Neutrophil (primary cell): ENCODE measurements at regions not wholly inside any gene's neighbourhood (a gene's known extent, or its start where the extent isn't known, plus 50 kb on each side); places are given as distances from the start of the nearest gene placed in this dataset.

Source experiments
- H3K27ac ChIP-seq: fragments of 200-600 bp; sonication (generic); 2 replicates; pipeline ENCODE4 v1.5.1; 2016; ENCODE audit warnings: mild to moderate bottlenecking, moderate library complexity
- H3K27me3 ChIP-seq: fragments of 200-600 bp; sonication (generic); 2 replicates; pipeline ENCODE4 v1.6.0; 2016; ENCODE audit warnings: mild to moderate bottlenecking
- H3K36me3 ChIP-seq: fragments of 200-600 bp; sonication (generic); 2 replicates; pipeline ENCODE4 v1.5.1; 2017
- H3K4me1 ChIP-seq, 2 experiments: fragments of 200-600 bp in 1 of 2; sonication (generic) in 1 of 2; 1 replicate in 1 of 2; 2 replicates in 1 of 2; pipeline versions ENCODE4 v1.5.1 to v1.6.1; 2013 to 2016; ENCODE audit warnings: low read depth in 1 of 2, low read length in 1 of 2, mild to moderate bottlenecking in 1 of 2, moderate library complexity in 1 of 2; ENCODE audit not compliant: control insufficient read depth in 1 of 2, insufficient read depth in 1 of 2
- H3K4me3 ChIP-seq, 2 experiments: fragments of 200-600 bp in 1 of 2; sonication (generic) in 1 of 2; 1 replicate in 1 of 2; 2 replicates in 1 of 2; pipeline ENCODE4 v1.5.1; 2013 to 2016; ENCODE audit warnings: low read depth in 1 of 2, low read length in 1 of 2, mild to moderate bottlenecking in 1 of 2, moderate library complexity in 1 of 2
- H3K9me3 ChIP-seq: fragments of 200-600 bp; sonication (generic); 2 replicates; pipeline ENCODE4 v1.5.1; 2016
- CTCF ChIP-seq: fragments of 200-600 bp; sonication (generic); IDR thresholded peaks from 2 replicates; pipeline ENCODE4 v1.5.1; 2016; ENCODE audit warnings: antibody characterized with exemption

GRCh38 chr12:111283966-111284365 lies 84.9 kb downstream of the PHETA1 start:
- Histone ChIP-seq H3K4me3 (no peak overlapping the region), H3K4me1 (no peaks in the 10 kb centered on the region), H3K27ac (no peak overlapping the region), H3K36me3 (no peaks in the 10 kb centered on the region), H3K27me3 (no peaks in the 10 kb centered on the region), H3K9me3 (no peaks in the 10 kb centered on the region)
- TF ChIP-seq CTCF = no peak

- Histone ChIP-seq H3K9me3 (no peaks in the 10 kb centered on the region), H3K36me3 (no peaks in the 10 kb centered on the region), H3K27me3 (no peaks in the 10 kb centered on the region), H3K4me1 (no peaks in the 10 kb centered on the region), H3K27ac (no peak overlapping the region), H3K4me3 (no peak overlapping the region)
- TF ChIP-seq CTCF = no peak
Measured at GRCh38 chr12:111283521-111283920, 85.4 kb downstream of the PHETA1 start.

GRCh38 chr12:111277570-111277969 lies 91.3 kb downstream of the PHETA1 start:
- Histone ChIP-seq H3K4me1 (peaks cover 0 to 3% of the 10 kb centered on the region in 2 experiments), H3K9me3 (no peaks in the 10 kb centered on the region), H3K27ac (no peak overlapping the region), H3K27me3 (no peaks in the 10 kb centered on the region), H3K4me3 (no peak overlapping the region), H3K36me3 (no peaks in the 10 kb centered on the region)
- no peak for TF ChIP-seq CTCF

- no peak for TF ChIP-seq CTCF
- no peaks in the 10 kb centered on the region for H3K27me3 ChIP-seq
Measured at GRCh38 chr12:111276146-111276545, 92.7 kb downstream of the PHETA1 start.

GRCh38 chr12:111275308-111275707 lies 93.6 kb downstream of the PHETA1 start:
- H3K27me3 ChIP-seq = no peaks in the 10 kb centered on the region
- TF ChIP-seq CTCF = no peak
- H3K4me1 ChIP-seq = peaks cover 0 to 5% of the 10 kb centered on the region in 2 experiments
- no peaks in the 10 kb centered on the region for H3K36me3 ChIP-seq
- no peaks in the 10 kb centered on the region for H3K9me3 ChIP-seq
- no peak overlapping the region for H3K4me3 ChIP-seq
- H3K27ac ChIP-seq = no peak overlapping the region

More at GRCh38 chr12:111276146-111276545, 92.7 kb downstream of the PHETA1 start:
- H3K9me3 ChIP-seq = no peaks in the 10 kb centered on the region
- H3K4me3 ChIP-seq = no peak overlapping the region
- peaks cover 0 to 5% of the 10 kb centered on the region in 2 experiments for H3K4me1 ChIP-seq
- no peaks in the 10 kb centered on the region for H3K36me3 ChIP-seq
- no peak overlapping the region for H3K27ac ChIP-seq

- Histone ChIP-seq H3K4me3 (no peak overlapping the region), H3K27ac (no peak overlapping the region), H3K4me1 (peaks cover 0 to 5% of the 10 kb centered on the region in 2 experiments), H3K27me3 (no peaks in the 10 kb centered on the region), H3K9me3 (no peaks in the 10 kb centered on the region), H3K36me3 (no peaks in the 10 kb centered on the region)
- no peak for TF ChIP-seq CTCF
Measured at GRCh38 chr12:111274777-111275176, 94.1 kb downstream of the PHETA1 start.
